ENCODE measurements at regions not wholly inside any gene's neighbourhood (a gene's known extent, or its start where the extent isn't known, plus 50 kb on each side); places are given as distances from the start of the nearest gene placed in this dataset.
"Not testable (repeated sequence)": the region's sequence is repeated elsewhere in the genome, so short reads cannot be mapped to it uniquely, and the experiment has no call there.

DNA sequence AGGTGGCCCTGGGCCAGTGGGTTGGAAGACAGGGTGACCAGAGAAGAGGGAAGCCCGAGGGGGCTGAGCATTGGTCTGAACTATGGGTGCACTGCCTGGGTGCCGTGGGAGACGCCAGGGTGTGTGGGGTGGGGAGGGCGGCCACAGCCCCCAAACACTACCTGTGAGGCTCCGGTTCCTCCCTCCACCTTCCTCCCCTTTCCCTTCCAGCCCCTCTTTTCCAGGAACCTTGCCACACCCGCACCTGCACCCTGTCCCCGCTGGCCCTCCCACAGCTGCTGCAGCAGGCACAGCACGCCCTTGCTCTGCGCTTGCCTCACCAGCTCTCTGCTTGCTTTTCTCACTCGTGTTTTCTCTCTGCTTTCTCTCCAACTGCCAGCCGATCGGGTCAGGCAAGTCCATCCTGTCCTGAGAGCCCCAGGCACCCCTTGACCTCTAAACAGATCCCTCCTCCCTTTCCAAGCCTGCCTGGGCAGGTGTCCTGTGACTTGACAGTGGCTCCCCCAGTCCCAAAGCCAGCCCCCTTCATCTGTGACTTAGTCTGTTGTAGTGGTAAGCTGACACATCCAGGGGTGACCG, 193.7 kb downstream of the MSX2 start:
- no peak for DNase-seq (ENCODE audit: low read depth in 2 of 2)

DNA sequence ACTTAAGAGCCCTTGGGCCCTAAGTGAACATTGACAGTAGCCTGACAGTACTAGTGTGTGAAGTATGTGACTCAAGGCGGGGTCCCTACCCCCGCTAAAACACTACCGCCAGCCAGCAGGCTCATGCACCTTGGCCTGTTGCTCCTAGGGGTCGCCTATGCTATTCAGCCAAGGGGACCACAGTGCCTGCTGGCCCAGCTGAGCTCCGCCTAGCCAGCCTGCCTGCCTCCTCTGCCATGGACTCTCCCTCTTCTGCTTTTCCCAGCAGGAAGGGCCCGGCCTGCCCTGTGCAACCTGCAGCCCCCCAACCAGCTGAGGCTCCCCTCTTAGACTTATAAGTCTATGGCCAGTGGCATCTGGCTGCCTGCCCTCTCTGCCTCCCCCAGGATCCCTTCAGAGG, 193.1 kb downstream of the MSX2 start:
- DNase-seq (ENCODE audit: low read depth in 2 of 2): not testable (repeated sequence)

DNA sequence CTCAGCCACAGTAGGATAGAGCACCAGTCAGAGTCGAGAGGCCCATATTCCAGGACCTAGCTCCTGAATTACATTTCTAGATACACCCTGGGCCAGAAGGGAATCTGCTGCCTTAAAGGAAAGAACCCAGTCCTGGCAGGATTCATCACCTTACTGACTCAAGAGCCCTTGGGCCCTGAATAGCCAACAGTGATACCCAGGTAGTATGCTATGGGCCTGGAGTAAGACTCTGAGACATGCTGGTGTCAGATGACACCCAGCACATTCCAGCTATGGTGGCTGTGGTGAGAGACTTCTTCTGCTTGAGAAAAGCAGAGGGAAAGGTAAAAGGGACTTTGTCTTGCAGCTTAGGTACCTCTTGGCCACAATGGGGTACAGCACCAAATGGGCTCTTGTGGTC, 192.5 kb downstream of the MSX2 start:
- not testable (repeated sequence) for DNase-seq (ENCODE audit: low read depth in 2 of 2)

DNA sequence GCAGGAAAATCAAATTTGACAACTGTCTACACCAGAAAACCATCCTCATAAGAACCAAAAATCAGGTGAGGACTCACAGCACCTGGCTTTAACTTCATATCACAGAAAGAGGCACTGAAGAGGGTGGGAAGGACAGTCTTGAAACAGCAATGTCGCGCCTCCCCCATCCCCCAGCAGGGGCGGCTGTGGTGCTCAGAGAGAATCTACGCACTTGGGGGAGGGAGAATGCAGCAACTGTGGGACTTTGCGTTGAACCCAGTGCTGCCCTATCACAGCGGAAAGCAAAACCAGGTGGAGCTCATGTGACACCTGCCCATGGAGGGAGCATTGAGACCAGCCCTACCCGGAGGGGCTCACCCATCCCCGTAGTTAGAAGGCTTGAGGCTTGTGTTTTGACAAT, 191.8 kb downstream of the MSX2 start:
- no peak for DNase-seq (ENCODE audit: low read depth in 2 of 2)

DNA sequence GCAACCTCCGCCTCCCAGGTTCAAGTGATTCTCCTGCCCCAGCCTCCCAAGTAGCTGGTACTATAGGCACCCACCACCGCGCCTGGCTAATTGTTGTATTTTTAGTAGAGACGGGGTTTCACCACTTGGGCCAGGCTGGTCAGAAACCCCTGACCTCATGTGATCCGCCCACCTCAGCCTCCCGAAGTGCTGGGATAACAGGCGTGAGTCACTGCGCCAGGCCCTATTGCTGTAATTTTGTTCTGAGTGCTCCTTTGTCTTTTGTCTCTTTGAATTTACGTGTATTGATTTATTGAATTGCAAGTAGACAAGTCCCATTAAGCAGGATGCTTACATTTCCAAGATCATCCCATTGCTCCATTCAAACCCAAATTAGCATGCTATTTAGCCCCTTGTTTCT, 186.7 kb downstream of the MSX2 start:
- DNase-seq (ENCODE audit: low read depth in 2 of 2): no peak

DNA sequence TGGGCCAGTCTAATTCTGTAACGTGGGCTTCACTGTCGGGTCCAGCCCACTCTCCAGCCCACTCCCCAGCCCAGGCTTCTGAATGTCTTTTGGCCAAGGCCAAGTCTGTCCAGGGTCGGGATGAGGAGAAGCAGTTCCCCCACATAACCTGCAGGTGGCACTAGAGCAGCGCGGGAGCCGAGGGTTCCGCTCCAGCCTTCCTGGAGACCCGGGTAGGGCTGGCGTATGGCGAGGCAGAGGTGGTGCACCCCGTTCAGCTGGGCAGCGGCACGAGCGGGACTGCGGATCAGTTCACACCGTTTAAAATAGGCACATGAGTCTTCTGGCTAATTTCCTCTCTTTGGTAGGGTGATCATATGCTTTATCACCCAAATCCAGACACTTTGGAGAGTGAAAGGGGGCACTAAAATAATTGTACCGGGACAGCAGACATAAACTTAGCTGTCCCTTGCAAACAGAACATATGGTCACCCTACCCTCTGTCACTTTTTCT, 185.9 kb downstream of the MSX2 start:
- DNase-seq (ENCODE audit: low read depth in 2 of 2): peak; percentile 12 to 20

DNA sequence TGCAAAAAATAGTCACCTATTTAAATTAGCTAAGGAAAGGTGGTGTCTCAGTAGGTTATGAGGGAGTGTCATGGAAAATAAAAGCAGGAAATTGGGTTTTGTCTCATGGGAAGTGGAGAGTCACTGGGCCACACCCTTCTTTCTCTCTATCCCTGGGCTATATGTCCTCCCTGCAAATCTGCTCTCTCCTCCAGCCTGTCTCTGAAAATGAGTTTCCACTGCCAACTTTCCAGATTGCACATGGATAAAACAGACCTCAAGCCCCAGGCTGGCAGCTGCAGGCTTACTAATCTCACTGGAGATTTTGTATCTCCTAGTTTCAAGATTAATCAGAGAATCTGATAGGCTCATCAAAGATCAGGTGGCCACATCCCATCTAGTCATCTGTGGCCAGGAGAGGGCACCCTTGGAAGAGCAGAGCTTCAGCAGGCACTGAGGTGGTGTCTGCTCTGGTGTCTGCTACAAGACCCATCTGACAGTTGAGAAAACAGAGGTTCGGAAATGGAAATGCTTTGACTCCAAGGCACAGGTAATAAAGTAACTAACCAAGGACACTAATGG, 178.9 kb downstream of the MSX2 start:
- DNase-seq (ENCODE audit: low read depth in 2 of 2): no peak

DNA sequence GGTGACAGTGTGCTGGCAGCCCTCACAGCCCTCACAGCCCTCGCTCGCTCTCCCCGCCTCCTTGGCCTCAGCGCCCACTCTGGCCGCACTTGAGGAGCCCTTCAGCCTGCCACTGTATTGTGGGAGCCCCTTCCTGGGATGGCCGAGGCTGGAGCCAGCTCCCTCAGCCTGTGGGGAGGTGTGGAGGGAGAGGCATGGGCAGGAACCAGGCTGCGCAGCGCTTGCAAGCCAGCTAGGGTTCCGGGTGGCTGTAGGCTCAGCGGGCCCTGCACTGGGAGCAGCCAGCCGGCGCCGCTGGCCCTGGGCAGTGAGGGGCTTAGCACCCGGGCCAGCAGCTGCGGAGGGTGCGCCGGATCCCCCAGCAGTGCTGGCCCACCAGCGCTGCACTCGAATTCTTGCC, 177.0 kb downstream of the MSX2 start:
- no peak for DNase-seq (ENCODE audit: low read depth in 2 of 2)

DNA sequence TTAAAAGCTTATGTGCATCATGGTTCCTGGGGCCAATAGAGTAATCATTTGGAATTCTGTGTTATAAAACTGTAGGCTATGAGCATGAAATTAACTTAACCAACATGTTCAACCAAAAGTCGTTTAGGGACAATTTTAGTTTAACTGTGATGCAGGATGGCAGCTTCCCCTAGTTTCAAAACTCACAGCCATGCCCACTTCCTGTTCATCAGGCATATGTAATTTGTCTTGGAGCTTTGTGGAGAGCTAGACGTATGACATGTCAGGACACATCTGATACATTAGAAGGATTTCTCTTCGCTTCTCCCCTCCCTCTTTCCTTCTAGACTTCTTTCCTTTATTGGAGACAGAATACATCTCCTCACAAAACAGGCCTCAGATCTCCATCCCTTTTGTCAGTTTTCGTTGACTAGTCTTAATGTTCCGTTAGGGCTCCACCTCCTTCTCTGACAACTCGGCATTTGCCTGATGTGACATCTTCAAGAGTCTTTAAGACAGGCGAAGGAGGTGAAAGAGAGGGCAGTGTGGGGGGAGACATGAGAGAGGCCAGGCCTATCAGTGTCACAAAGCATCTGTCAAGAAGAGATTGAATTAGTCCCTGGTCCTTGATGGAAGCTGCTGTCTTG, 176.0 kb downstream of the MSX2 start:
- no peak for DNase-seq (ENCODE audit: low read depth in 2 of 2)

DNA sequence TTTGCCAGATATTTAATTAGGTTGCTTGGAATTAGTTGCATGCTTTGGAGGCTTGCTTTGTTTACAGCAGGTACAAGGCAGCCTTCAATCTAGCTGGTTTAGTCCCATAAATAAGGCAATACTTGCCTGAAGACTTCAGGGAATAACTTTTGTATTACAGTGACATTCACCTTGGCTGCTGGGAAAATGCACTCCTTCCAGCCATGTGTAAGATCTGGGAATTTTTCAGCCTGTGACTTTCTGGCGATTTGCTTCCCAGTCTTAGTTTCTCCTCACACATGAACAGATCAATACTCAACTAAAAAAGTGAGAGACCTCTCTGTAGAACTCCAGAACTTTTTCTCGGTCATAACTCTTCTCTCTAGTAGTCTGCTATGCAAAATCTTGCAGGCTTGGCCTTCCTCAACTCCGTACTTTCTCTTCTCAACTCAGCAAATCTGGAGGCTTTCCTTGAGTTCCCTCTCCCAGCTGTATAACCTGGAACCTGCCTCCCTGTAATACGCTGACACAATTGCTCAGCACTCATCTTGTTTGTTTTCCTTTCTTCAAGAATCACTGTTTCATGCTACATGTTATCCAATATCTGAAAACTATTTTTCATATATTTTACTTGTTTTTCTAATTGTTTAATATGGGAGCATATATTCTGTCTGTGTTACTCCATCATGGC, 173.0 kb downstream of the MSX2 start:
- DNase-seq (ENCODE audit: low read depth in 2 of 2): no peak

DNA sequence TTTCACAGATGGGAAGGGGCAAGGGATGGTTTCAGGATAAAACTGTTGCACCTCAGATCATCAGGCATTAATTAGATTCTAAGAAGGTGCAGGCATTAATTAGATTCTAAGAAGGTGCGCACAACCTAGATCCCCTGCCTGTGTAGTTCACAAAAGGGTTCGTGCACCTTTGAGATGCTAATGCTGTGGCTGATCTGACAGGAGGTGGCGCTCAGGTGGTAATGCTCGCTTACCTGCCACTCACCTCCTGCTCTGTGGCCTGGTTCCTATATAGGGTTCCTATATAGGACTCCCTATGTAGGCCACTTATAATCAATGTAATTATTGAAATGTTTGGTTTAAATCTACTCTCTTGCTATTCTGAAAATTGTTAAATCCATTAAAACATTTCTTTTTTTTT, 171.0 kb downstream of the MSX2 start:
- no peak for DNase-seq (ENCODE audit: low read depth in 2 of 2)

DNA sequence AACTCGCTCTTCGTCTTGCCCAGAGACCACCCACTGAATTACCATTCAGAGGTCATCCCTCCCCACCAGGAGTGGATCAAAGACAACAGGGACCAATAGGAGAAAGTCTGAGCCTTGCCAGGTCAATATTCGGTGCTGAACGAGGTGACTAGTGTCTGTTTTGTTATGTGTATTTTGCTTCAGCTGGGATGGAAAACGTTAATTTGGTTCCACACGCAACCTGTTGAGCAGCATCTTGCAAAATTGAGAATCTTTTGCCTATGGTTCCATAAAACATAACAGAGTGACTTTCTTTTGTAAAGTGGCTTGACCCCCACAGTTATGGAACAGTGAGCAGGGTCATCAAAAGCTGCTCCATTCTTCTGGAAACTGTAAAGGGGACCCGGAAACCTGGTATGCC, 168.4 kb downstream of the MSX2 start:
- no peak for DNase-seq (ENCODE audit: low read depth in 2 of 2)

DNA sequence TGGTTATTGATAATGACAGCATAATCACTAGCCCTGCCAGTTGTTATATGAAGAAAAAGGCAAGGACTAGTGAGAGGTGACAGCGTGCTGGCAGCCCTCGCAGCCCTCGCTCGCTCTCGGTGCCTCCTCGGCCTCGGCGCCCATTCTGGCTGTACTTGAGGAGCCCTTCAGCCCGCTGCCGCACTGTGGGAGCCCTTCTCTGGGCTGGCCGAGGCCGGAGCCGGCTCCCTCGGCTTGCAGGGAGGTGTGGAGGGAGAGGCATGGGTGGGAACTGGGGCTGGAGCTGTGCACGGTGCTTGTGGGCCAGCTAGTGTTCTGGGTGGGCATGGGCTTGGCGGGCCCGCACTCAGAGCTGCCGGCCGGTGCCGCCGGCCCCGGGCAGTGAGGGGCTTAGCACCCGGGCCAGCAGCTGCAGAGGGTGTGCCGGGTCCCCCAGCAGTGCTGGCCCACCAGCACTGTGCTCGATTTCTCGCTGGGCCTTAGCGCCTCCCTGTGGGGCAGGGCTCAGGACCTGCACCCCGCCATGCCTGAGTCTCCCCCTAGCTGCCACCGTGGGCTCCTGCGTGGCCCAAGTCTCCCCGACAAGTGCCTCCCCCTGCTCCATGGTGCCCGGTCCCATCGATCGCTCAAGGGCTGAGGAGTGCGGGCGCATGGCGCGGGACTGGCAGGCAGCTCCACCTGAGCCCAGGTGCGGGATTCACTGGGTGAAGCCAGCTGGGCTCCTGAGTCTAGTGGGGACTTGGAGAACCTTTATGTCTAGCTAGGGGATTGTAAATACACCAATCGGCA, 156.2 kb downstream of the MSX2 start:
- not testable (repeated sequence) for DNase-seq (ENCODE audit: low read depth in 2 of 2)

DNA sequence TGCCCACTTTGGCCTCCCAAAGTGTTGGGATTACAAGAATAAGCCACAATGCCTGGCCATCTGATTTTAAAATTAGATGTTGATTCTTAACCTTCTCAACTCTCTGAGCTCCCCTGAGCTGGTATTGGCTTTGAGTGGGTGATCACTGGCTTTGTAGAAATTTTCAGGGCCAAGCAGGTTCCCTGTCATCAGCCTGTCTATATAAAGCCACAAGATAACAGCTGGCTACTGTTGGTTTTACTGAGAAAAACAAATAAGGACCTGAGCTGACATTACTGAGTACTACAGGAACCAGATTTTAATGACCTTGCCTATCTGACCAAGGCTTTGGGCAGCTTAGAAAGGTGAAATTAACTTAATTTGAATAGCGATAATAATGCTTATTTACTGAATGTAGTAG, 153.6 kb downstream of the MSX2 start:
- no peak for DNase-seq (ENCODE audit: low read depth in 2 of 2)

DNA sequence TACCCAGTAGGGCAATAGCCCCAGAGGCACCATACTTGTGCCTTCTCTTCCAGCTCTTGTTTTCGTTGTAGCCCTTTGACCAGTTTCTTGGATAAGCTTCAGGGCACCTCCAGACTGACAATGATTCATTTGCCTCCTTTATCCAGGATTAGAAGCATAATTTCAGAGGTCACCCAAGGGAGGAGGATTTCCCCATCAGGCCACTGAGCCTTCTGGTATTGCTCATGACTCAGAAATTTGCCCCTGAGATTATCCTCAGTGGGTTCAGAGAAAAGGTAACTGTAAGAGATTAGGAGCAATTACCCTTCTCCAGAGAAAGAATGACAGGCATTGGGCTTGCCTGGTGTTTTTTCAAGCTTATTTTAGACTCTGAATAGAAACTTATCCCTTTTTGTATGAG, 147.9 kb downstream of the MSX2 start:
- DNase-seq (ENCODE audit: low read depth in 2 of 2): no peak

DNA sequence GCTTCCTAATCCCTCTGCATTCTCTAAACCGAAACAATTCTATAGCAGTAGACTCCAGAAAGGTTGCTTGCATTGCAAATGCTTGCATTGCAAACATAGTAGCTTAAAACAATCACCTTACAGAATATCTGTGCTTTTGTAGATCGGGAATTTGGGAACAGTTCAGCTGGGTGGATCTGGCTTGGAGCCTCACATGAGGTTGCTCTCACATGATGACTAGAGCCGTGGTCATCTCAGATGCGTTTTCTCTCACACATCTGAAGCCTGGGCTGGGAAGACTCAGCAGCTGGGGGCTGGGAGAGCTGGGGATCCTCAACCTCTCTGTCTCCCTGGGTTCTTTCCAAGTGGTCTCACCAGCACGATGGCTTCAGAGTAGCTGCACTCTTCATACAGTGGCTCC, 127.8 kb downstream of the MSX2 start:
- DNase-seq (ENCODE audit: low read depth in 2 of 2): no peak

DNA sequence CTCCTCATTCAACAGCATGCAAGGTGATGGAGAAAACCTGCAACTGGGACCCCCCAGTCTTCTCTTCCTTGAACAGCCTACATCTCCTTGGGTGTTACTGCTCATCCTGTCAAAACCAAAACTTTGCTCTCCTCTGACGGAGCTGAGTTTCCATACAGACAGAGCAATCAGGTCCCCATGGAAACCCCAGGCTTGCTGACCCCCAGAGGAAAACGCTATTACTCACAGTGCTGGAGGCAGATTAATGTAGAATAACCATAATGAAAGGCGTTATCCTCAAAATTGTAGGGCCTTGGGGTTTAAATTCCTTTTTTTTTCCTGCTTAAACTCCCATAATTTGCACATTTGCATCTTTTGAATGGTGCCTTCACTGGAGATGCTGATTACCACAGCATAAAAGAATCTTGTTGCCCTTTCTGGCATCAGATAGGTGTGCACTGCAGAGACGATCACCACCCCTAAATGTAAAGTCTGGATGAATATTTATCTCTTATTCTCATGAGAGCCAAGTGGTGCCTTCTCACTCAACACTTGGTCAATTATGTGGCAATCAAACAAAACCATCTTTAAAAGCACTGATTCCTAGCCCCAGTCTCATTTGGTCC, 126.3 kb downstream of the MSX2 start:
- DNase-seq (ENCODE audit: low read depth in 2 of 2): no peak

DNA sequence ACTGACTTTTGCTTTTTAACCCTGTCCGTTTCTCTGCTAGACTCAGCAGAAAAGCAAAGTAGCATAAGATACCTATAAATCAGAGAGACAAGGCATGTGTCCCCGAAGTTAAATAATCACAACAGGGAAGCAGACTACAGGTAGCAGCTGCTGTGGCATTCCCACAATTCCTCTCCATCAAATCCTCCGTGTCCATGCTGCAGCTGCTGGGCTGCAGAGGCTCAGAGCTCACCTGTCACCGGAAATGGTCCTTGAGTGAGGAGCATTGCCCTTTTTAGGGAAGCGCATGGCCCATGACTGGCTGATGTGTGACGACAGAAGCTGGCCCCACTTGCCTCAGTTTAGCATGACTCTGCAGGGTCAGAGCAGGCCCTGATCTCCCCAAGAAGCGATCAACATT, 125.0 kb downstream of the MSX2 start:
- no peak for DNase-seq (ENCODE audit: low read depth in 2 of 2)

DNA sequence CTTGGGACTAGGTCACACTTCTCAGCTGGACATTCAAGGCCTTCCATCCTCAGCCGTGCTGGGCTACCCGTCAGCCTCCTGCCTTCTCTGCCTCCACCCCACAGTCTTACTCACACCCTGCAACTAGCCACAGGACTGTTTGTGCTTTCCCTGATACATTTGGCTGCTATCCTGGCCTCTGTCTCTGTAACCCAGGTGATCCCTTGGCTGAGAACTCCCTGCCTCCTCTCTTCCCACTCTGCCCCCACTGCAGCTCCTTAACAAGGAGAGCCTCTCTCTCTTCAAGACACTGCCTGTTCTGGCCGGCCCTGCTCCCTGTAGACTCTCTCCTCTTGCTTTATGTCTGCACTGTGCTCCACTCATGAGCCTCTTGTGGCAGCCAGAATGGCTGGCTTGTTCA, 120.6 kb downstream of the MSX2 start:
- no peak for DNase-seq (ENCODE audit: low read depth in 2 of 2)

DNA sequence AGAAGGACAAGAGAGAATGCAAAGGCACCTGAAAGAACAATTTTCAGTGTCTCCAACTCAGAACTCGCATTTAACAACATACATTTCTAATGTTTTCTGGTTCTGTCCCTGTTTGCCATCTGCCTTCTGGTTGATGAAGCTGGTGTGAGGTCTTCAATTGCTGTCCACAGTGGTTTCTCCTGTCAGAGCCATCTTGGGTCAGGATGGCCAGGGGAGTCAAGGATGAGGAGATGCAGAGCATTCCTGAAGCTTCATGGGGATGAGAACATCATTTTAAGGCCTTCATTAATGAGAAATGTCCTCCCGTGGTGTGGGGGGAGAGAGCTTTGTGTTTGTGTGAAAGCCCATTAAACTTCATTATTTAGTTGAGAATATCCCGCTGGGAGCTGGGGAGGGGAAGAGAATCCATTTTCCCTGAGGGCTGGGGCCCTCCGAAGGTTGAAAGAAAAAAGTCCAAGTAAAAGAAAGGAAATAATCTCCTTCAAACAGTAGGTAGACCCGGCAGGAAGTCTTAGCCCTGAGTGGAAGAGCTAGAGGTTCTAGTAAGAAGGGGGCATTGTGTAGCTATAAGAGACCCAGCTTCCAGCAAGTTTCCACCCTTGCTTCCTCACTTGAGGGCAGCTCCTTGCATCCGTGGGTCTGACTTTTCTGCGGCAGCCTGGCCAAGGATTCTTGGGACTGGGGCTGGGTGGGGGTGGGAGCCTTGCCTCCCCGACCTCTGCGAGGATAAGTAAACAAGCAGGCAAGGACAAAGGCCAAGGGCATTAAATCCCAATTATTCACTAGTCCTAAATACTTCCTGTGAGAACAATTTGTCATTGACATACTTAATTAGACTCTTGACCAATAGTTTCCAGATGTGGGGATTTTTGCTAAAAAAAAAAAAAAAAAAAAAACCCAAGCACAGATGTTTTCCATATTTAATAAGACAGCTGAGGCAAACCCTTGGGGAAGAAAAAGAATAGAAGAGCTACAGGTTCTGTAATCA, 119.2 kb downstream of the MSX2 start:
- DNase-seq (ENCODE audit: low read depth in 2 of 2): no peak

DNA sequence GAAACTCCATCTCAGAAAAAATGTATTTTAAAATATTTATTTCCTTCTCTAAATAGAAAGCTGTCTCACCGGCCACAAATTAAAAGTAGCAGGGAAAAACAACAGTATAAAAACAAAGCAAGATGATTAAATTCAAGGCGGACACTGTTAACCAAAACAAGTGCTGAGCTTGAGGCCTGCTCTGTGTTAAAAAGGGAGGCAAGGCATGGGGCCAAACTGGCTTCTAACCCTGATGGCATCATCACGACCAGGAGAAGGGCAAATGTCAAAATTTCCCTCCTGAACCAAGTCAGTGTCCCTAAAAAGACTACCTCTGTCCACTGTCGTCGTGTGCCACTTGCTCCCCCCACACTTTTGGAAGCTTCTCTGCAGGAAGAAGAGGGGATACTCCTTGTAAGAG, 116.1 kb downstream of the MSX2 start:
- no peak for DNase-seq (ENCODE audit: low read depth in 2 of 2)
